K562 (cell line): ENCODE measurements at regions not wholly inside any gene's neighbourhood (a gene's known extent, or its start where the extent isn't known, plus 50 kb on each side); places are given as distances from the start of the nearest gene placed in this dataset.

Experiments
- HES1 ChIP-seq: fragments of 450-650 bp; IDR thresholded peaks from 2 replicates; pipeline ENCODE4 v1.6.1; 2016; ENCODE audit warnings: low read depth, mild to moderate bottlenecking, moderate library complexity
- NEUROD1 ChIP-seq: fragments of 150-350 bp; IDR thresholded peaks from 2 replicates; pipeline ENCODE4 v1.6.1; 2014; ENCODE audit warnings: borderline replicate concordance, low read length, low read depth; ENCODE audit not compliant: partially characterized antibody
- REST ChIP-seq, 2 experiments: fragments of 450-650 bp; formaldehyde crosslinking in 1 of 2; IDR thresholded peaks; 2 replicates each; pipeline versions ENCODE4 v1.4.0 to v1.6.1; 2014 to 2020; ENCODE audit warnings: mild to moderate bottlenecking in 2 of 2, borderline replicate concordance in 1 of 2, low read depth in 1 of 2
- ZNF174 ChIP-seq: fragments of 250-450 bp; sonication (Bioruptor Pico); IDR thresholded peaks from 2 replicates; pipeline ENCODE4 v1.4.0; 2020; ENCODE audit warnings: mild to moderate bottlenecking
- ZNF263 ChIP-seq: sonication (generic); formaldehyde crosslinking; IDR thresholded peaks from 2 replicates; pipeline ENCODE4 v1.8.0; 2022; ENCODE audit warnings: mild to moderate bottlenecking, missing genetic modification reagents, borderline replicate concordance
- TF ChIP-seq, protein P1 (sequence below): fragments of 250-450 bp; sonication (Bioruptor Pico); IDR thresholded peaks from 2 replicates; pipeline ENCODE4 v1.5.1; 2021; ENCODE audit warnings: mild to moderate bottlenecking

GRCh38 chrX:30965767-30966166 lies 76.7 kb upstream of the TAB3 start (continued):
- TF ChIP-seq REST (IDR thresholded peaks at IDR 0.05; ENCODE audit: borderline replicate concordance) = no peak
- no peak for TF ChIP-seq REST (CRISPR knock-in tag; IDR thresholded peaks at IDR 0.05; ENCODE audit: low read depth)
- TF ChIP-seq ZNF174 (CRISPR knock-in tag) = no peak
- no peak for TF ChIP-seq ZNF263
- TF ChIP-seq, protein P1, sequence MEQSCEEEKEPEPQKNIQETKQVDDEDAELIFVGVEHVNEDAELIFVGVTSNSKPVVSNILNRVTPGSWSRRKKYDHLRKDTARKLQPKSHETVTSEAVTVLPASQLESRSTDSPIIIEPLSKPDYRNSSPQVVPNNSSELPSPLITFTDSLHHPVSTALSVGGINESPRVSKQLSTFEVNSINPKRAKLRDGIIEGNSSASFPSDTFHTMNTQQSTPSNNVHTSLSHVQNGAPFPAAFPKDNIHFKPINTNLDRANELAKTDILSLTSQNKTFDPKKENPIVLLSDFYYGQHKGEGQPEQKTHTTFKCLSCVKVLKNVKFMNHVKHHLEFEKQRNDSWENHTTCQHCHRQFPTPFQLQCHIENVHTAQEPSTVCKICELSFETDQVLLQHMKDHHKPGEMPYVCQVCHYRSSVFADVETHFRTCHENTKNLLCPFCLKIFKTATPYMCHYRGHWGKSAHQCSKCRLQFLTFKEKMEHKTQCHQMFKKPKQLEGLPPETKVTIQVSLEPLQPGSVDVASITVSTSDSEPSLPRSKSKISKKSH (CRISPR knock-in tag) = no peak
- no peak for TF ChIP-seq HES1
- TF ChIP-seq NEUROD1 = no peak
